HepG2 (cell line): ENCODE measurements at regions not wholly inside any gene's neighbourhood (a gene's known extent, or its start where the extent isn't known, plus 50 kb on each side); places are given as distances from the start of the nearest gene placed in this dataset.
A peak's percentile ranks its signal among the peaks of the same experiment; 100 is the strongest.

Experiments used
- HES4 ChIP-seq: sonication (generic); formaldehyde crosslinking; IDR thresholded peaks from 2 replicates; pipeline ENCODE4 v1.9.0; 2021; ENCODE audit warnings: mild to moderate bottlenecking, missing genetic modification reagents, borderline replicate concordance
- HOXD1 ChIP-seq: sonication (generic); formaldehyde crosslinking; IDR thresholded peaks from 2 replicates; pipeline ENCODE4 v1.5.0; 2020; ENCODE audit warnings: missing genetic modification reagents
- NAIF1 ChIP-seq: sonication (generic); formaldehyde crosslinking; IDR thresholded peaks from 2 replicates; pipeline ENCODE4 v1.5.0; 2020; ENCODE audit warnings: mild to moderate bottlenecking, missing genetic modification reagents, borderline replicate concordance
- ZEB1 ChIP-seq: IDR thresholded peaks from 2 replicates; pipeline ENCODE4 v1.6.1; 2012; ENCODE audit warnings: mild to moderate bottlenecking, low read depth, inconsistent platforms; ENCODE audit not compliant: insufficient replicate concordance
- ZNF17 ChIP-seq: sonication (generic); formaldehyde crosslinking; IDR thresholded peaks from 2 replicates; pipeline ENCODE4 v1.5.0; 2020; ENCODE audit warnings: mild to moderate bottlenecking, missing genetic modification reagents
- ZNF256 ChIP-seq: sonication (generic); formaldehyde crosslinking; conservative IDR thresholded peaks from 2 replicates; pipeline ENCODE4 v1.4.0; 2020; ENCODE audit warnings: missing genetic modification reagents
- ZNF263 ChIP-seq: sonication (generic); formaldehyde crosslinking; IDR thresholded peaks from 2 replicates; pipeline ENCODE4 v1.4.0; 2020; ENCODE audit warnings: missing genetic modification reagents
- TF ChIP-seq, protein P1 (sequence below): sonication (generic); formaldehyde crosslinking; IDR thresholded peaks from 2 replicates; pipeline ENCODE4 v1.8.1; 2023; ENCODE audit warnings: mild to moderate bottlenecking, inconsistent platforms, moderate library complexity, missing genetic modification reagents, borderline replicate concordance
- TF ChIP-seq, protein P2 (sequence below): sonication (generic); formaldehyde crosslinking; IDR thresholded peaks from 2 replicates; pipeline ENCODE4 v1.5.1; 2020; ENCODE audit warnings: missing genetic modification reagents, mild to moderate bottlenecking, borderline replicate concordance
- TF ChIP-seq, protein P3 (sequence below): sonication (generic); formaldehyde crosslinking; IDR thresholded peaks from 2 replicates; pipeline ENCODE4 v1.4.0; 2020; ENCODE audit warnings: mild to moderate bottlenecking, missing genetic modification reagents
- TF ChIP-seq, protein P4 (sequence below): sonication (generic); formaldehyde crosslinking; IDR thresholded peaks from 2 replicates; pipeline ENCODE4 v1.4.0; 2020; ENCODE audit warnings: missing genetic modification reagents
- TF ChIP-seq, protein P5 (sequence below): sonication (generic); formaldehyde crosslinking; IDR thresholded peaks from 2 replicates; pipeline ENCODE4 v1.4.0; 2020; ENCODE audit warnings: missing genetic modification reagents

DNA sequence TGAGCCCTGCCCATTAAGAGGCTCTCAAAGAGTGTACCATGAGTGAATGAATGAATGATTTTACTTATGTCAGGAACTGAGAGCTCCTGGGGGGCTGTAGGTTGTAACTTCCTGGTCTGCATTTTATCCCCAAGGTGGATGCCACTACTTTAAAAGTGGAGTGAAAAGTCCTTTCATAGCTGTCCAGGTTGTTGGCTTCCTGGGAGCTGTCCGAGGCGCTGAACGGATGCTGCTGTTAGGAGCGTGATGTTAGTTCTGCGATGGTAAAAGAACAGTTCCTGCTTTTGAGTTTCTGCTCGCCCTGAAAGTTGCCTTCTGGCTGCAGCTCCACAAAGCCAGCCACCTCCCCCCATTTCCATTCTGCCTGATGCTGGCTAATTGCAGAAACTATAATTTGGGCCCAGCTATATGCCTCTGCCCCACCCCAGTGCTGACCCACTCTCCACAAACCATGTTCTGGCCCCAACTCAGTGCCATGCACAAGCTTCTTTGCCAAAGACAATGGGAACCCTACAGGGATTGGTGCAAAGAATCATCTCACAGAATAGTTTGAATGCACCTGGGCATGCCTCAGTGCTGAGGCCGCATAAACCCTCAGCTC, 330.9 kb upstream of the CDH4 start (continued):
- TF ChIP-seq HOXD1 (CRISPR knock-in tag) = no peak
- TF ChIP-seq, protein P1, sequence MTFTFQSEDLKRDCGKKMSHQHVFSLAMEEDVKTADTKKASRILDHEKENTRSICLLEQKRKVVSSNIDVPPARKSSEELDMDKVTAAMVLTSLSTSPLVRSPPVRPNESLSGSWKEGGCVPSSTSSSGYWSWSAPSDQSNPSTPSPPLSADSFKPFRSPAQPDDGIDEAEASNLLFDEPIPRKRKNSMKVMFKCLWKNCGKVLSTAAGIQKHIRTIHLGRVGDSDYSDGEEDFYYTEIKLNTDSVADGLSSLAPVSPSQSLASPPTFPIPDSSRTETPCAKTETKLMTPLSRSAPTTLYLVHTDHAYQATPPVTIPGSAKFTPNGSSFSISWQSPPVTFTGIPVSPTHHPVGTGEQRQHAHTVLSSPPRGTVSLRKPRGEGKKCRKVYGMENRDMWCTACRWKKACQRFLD (CRISPR knock-in tag) = no peak
- 0 out of 2 replicates have a peak, but pooled peaks have one; percentile 32 for TF ChIP-seq ZNF17
- no peak for TF ChIP-seq ZNF263
- no peak for TF ChIP-seq ZEB1
- TF ChIP-seq, protein P2, sequence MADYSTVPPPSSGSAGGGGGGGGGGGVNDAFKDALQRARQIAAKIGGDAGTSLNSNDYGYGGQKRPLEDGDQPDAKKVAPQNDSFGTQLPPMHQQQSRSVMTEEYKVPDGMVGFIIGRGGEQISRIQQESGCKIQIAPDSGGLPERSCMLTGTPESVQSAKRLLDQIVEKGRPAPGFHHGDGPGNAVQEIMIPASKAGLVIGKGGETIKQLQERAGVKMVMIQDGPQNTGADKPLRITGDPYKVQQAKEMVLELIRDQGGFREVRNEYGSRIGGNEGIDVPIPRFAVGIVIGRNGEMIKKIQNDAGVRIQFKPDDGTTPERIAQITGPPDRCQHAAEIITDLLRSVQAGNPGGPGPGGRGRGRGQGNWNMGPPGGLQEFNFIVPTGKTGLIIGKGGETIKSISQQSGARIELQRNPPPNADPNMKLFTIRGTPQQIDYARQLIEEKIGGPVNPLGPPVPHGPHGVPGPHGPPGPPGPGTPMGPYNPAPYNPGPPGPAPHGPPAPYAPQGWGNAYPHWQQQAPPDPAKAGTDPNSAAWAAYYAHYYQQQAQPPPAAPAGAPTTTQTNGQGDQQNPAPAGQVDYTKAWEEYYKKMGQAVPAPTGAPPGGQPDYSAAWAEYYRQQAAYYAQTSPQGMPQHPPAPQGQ (CRISPR knock-in tag) = no peak
- TF ChIP-seq, protein P3, sequence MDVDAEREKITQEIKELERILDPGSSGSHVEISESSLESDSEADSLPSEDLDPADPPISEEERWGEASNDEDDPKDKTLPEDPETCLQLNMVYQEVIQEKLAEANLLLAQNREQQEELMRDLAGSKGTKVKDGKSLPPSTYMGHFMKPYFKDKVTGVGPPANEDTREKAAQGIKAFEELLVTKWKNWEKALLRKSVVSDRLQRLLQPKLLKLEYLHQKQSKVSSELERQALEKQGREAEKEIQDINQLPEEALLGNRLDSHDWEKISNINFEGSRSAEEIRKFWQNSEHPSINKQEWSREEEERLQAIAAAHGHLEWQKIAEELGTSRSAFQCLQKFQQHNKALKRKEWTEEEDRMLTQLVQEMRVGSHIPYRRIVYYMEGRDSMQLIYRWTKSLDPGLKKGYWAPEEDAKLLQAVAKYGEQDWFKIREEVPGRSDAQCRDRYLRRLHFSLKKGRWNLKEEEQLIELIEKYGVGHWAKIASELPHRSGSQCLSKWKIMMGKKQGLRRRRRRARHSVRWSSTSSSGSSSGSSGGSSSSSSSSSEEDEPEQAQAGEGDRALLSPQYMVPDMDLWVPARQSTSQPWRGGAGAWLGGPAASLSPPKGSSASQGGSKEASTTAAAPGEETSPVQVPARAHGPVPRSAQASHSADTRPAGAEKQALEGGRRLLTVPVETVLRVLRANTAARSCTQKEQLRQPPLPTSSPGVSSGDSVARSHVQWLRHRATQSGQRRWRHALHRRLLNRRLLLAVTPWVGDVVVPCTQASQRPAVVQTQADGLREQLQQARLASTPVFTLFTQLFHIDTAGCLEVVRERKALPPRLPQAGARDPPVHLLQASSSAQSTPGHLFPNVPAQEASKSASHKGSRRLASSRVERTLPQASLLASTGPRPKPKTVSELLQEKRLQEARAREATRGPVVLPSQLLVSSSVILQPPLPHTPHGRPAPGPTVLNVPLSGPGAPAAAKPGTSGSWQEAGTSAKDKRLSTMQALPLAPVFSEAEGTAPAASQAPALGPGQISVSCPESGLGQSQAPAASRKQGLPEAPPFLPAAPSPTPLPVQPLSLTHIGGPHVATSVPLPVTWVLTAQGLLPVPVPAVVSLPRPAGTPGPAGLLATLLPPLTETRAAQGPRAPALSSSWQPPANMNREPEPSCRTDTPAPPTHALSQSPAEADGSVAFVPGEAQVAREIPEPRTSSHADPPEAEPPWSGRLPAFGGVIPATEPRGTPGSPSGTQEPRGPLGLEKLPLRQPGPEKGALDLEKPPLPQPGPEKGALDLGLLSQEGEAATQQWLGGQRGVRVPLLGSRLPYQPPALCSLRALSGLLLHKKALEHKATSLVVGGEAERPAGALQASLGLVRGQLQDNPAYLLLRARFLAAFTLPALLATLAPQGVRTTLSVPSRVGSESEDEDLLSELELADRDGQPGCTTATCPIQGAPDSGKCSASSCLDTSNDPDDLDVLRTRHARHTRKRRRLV (CRISPR knock-in tag) = no peak
- TF ChIP-seq, protein P4, sequence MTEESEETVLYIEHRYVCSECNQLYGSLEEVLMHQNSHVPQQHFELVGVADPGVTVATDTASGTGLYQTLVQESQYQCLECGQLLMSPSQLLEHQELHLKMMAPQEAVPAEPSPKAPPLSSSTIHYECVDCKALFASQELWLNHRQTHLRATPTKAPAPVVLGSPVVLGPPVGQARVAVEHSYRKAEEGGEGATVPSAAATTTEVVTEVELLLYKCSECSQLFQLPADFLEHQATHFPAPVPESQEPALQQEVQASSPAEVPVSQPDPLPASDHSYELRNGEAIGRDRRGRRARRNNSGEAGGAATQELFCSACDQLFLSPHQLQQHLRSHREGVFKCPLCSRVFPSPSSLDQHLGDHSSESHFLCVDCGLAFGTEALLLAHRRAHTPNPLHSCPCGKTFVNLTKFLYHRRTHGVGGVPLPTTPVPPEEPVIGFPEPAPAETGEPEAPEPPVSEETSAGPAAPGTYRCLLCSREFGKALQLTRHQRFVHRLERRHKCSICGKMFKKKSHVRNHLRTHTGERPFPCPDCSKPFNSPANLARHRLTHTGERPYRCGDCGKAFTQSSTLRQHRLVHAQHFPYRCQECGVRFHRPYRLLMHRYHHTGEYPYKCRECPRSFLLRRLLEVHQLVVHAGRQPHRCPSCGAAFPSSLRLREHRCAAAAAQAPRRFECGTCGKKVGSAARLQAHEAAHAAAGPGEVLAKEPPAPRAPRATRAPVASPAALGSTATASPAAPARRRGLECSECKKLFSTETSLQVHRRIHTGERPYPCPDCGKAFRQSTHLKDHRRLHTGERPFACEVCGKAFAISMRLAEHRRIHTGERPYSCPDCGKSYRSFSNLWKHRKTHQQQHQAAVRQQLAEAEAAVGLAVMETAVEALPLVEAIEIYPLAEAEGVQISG (CRISPR knock-in tag) = peak; percentile 55; the same call in 1 of the 2 replicates
- TF ChIP-seq HES4 (CRISPR knock-in tag) = 0 out of 2 replicates have a peak, but pooled peaks have one; percentile 75
- TF ChIP-seq, protein P5, sequence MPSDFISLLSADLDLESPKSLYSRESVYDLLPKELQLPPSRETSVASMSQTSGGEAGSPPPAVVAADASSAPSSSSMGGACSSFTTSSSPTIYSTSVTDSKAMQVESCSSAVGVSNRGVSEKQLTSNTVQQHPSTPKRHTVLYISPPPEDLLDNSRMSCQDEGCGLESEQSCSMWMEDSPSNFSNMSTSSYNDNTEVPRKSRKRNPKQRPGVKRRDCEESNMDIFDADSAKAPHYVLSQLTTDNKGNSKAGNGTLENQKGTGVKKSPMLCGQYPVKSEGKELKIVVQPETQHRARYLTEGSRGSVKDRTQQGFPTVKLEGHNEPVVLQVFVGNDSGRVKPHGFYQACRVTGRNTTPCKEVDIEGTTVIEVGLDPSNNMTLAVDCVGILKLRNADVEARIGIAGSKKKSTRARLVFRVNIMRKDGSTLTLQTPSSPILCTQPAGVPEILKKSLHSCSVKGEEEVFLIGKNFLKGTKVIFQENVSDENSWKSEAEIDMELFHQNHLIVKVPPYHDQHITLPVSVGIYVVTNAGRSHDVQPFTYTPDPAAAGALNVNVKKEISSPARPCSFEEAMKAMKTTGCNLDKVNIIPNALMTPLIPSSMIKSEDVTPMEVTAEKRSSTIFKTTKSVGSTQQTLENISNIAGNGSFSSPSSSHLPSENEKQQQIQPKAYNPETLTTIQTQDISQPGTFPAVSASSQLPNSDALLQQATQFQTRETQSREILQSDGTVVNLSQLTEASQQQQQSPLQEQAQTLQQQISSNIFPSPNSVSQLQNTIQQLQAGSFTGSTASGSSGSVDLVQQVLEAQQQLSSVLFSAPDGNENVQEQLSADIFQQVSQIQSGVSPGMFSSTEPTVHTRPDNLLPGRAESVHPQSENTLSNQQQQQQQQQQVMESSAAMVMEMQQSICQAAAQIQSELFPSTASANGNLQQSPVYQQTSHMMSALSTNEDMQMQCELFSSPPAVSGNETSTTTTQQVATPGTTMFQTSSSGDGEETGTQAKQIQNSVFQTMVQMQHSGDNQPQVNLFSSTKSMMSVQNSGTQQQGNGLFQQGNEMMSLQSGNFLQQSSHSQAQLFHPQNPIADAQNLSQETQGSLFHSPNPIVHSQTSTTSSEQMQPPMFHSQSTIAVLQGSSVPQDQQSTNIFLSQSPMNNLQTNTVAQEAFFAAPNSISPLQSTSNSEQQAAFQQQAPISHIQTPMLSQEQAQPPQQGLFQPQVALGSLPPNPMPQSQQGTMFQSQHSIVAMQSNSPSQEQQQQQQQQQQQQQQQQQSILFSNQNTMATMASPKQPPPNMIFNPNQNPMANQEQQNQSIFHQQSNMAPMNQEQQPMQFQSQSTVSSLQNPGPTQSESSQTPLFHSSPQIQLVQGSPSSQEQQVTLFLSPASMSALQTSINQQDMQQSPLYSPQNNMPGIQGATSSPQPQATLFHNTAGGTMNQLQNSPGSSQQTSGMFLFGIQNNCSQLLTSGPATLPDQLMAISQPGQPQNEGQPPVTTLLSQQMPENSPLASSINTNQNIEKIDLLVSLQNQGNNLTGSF = no peak
- peak; percentile 38; the same call in 1 of the 2 replicates for TF ChIP-seq NAIF1 (CRISPR knock-in tag)
- 0 out of 2 replicates have a peak, but pooled peaks have one; percentile 33 for TF ChIP-seq ZNF256
